Cardiac fibroblast (primary cell): ENCODE measurements at regions not wholly inside any gene's neighbourhood (a gene's known extent, or its start where the extent isn't known, plus 50 kb on each side); places are given as distances from the start of the nearest gene placed in this dataset.

Source experiments
- DNase-seq, 2 donors: peaks; one replicate each; pipeline versions ENCODE4 v3.0.0 to v3.0.0-alpha.2; 2010; ENCODE audit warnings: low read depth in 2 of 2
- H3K4me3 ChIP-seq, 2 donors: replicated peaks in 1 of 2; 1 replicate in 1 of 2; 2 replicates in 1 of 2; pipeline ENCODE4 v1.5.1; 2011; ENCODE audit warnings: low read depth in 2 of 2, low read length in 2 of 2, mild to moderate bottlenecking in 2 of 2, moderate library complexity in 1 of 2
- CTCF ChIP-seq: IDR thresholded peaks from one replicate; pipeline ENCODE4 v1.5.1; 2011; ENCODE audit warnings: low read depth, mild to moderate bottlenecking, low read length, inconsistent platforms

- no peak for DNase-seq
- no peak overlapping the region for H3K4me3 ChIP-seq
- no peak for TF ChIP-seq CTCF
Observed at GRCh38 chr7:98500764-98501163, 99.9 kb upstream of the BAIAP2L1 start.

- H3K4me3 ChIP-seq: no peak overlapping the region
- no peak for TF ChIP-seq CTCF
- no peak for DNase-seq
Observed at GRCh38 chr7:98496618-98497017, 95.7 kb upstream of the BAIAP2L1 start.

- H3K4me3 ChIP-seq: no peak overlapping the region
- TF ChIP-seq CTCF: no peak
- DNase-seq: no peak
Observed at GRCh38 chr7:98495200-98495955, 94.5 kb upstream of the BAIAP2L1 start.

- TF ChIP-seq CTCF: no peak
- DNase-seq: no peak
- no peak overlapping the region for H3K4me3 ChIP-seq
Observed at GRCh38 chr7:98493030-98493778, 92.3 kb upstream of the BAIAP2L1 start.

GRCh38 chr7:98488167-98488566 is 87.3 kb upstream of the BAIAP2L1 start:
- TF ChIP-seq CTCF: no peak
- no peak overlapping the region for H3K4me3 ChIP-seq
- DNase-seq: no peak

- H3K4me3 ChIP-seq: no peak overlapping the region
- no peak for TF ChIP-seq CTCF
- no peak for DNase-seq
Observed at GRCh38 chr7:98483964-98484545, 83.2 kb upstream of the BAIAP2L1 start.
